Left lobe of liver (tissue), 2 donors: ENCODE measurements at regions not wholly inside any gene's neighbourhood (a gene's known extent, or its start where the extent isn't known, plus 50 kb on each side); places are given as distances from the start of the nearest gene placed in this dataset.
A peak's percentile ranks its signal among the peaks of the same experiment; 100 is the strongest.
"Not testable (repeated sequence)": the region's sequence is repeated elsewhere in the genome, so short reads cannot be mapped to it uniquely, and the experiment has no call there.

ENCODE experiments used
- ATAC-seq: fragments of 200-7000 bp; cut with Tn5 transposase; one replicate; pipeline ENCODE4 v1.9.1; 2020; ENCODE audit warnings: mild to moderate bottlenecking, moderate library complexity
- DNase-seq: peaks from one replicate; pipeline ENCODE4 v3.0.0-alpha.2; 2020; ENCODE audit warnings: low spot score
- donor health status: DM: no; HTN: no; CAD: no; lungs with moderate emphysema.
- donor health status: DM: no; HTN: yes; CAD: no.

DNA sequence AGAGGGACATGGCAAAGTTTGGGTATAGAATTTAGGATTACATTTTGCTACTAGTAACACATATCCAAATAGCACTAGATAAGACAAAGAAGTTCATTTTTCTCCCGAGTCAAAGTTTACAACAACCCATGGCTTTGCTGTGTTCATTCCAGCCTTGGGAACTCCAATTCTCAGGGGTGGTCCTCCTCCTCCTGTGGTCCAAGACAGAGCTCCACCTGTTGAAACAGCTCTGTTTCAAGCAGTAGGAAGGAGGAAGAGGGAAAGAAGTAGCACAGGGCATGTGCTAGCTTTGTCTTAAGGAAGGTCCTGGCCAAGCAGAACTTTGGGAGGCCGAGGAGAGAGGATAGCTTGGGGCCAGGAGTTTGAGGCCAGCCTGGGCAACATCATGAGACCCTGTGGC is 113.8 kb upstream of the SIX2 start:
- ATAC-seq (no peak), DNase-seq (no peak)

DNA sequence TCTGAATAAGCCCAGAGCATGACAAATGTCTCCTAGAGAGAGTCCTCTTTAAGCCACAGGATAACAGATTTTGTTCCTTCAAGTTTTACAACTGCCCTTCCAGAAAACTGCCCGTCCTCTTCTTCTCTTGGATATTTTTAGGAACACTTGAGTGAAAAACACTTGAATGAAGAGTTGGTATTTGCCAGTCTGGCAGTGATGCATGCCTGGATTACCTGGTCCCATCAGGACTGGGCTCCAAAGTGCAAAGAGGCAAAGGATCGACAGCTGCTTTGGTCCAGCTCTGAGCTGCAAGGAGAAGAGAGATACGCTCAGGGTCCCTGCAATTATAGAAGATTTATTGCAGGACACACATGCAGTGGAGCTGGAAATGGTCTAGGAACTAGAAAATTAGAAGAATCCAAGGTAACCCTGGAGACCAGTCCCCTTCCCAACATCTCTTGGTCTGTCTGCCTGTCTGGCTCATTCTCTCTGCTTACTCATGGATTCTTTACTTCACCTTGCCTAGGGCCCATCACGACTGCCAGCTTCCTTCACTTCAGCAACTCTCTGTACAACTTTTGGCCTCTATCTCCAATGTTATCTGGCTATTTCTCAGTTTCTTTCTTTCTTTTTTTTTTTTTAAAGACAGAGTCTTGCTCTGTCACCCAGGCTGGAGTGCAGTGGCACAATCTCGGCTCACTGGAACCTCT is 112.1 kb upstream of the SIX2 start:
- DNase-seq (no peak), ATAC-seq (no peak)

GRCh38 chr2:45120546-45120945 is 111.3 kb upstream of the SIX2 start:
- DNase-seq: no peak
- ATAC-seq: no peak

- no peak for ATAC-seq
- no peak for DNase-seq
These were observed 110.6 kb upstream of the SIX2 start for GRCh38 chr2:45119855-45120254.

- no peak for DNase-seq
- ATAC-seq: no peak
These were observed 109.8 kb upstream of the SIX2 start for GRCh38 chr2:45119038-45119437.

- no peak for ATAC-seq
These were observed 108.1 kb upstream of the SIX2 start for GRCh38 chr2:45117383-45117782.

DNA sequence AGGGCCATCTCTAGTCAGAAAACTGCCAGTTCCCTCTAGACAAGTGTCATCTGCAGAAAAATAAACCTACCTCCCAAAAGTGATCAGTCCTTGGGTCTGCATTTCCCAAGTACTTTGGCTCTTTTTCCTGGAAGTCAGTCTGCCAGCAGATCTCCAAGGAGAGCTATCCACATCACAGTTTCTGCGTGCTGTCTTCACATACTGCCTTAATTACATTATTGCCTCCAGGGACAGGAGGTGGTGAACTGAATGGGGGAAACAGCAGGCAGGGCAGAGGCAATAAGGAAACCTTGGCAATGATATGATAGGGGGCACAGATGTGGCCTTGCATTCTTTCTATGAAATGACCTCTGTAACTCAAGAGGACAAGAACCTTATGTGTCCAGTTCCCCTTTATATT is 105.9 kb upstream of the SIX2 start:
- ATAC-seq (no peak), DNase-seq (no peak)

More at GRCh38 chr2:45117383-45117782, 108.1 kb upstream of the SIX2 start:
- no peak for DNase-seq

DNA sequence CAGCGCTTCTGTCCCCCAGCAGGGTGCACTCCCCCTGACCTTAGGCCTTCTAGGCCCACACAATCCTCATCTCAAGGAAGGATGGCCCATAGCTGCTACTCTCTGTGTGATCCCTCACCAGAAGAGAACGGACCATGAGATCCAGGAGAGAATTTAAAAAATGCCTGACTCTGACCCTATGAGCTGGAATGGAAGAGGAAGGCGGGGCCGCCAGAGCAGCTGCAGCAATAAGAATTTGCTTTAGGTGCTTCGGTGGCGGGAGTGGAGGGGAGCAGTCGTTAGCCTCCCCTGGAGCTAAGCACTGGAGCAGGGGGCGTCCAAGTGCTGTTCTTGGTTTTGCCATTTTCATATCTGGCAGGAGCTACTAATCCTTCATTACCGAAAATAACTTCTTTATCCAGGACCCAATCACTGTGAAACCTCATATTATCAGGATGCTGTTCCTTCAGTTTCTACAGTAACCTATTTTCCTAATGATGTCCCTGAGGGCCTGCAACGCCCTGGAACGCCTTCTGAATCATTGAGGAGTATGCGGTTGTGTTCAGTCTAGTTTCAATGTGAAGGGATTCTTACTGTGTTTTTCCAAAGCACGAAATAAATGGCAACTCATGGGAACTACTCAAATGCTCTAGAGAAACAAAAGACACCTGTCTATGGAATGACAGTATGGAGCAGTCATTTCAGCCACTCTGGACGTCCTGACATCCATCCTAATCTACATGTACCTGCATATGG is 105.1 kb upstream of the SIX2 start:
- ATAC-seq: no peak
- no peak for DNase-seq

DNA sequence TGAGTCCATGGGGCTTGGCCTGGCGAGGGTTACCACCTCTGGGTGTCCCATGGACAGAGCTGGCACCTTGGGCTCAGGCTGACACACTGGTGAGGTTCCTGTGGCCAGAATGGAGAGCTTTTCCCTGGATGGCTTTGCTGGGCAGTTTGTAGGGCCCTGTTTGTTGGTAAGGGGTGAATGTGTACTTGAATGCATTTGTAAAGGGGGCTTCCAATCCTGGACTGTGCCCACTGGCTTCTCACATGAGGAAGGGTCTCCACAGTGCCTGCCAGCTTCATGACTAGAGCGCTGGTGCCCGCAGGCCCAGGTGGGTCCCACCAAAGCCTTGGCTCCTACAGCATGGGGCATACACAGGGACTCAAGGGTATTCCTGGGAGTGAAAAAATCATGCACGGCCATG is 103.5 kb upstream of the SIX2 start:
- DNase-seq (no peak), ATAC-seq (no peak)

- ATAC-seq (no peak), DNase-seq (no peak)
These were observed 95.9 kb upstream of the SIX2 start for GRCh38 chr2:45105050-45105582.

DNA sequence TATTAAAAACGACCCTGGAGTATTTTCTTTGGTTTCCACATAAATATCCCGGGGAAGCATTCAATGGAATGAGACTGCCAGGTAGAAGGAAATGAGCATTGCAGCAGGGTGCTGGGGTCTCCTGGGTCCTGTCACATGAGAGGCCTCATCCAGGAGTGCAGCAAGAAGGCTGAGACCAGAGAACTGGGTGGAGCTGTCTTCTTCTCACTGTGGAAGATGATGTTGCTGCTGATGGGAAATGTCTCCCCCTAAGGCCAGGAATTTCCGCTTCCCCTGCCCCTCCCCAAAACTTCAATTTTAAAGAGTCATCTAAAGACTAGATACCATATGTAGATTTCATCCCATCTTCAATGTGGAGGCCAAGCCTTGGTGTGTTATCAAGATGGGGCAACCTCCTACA is 95.2 kb upstream of the SIX2 start:
- DNase-seq (no peak), ATAC-seq (no peak)

DNA sequence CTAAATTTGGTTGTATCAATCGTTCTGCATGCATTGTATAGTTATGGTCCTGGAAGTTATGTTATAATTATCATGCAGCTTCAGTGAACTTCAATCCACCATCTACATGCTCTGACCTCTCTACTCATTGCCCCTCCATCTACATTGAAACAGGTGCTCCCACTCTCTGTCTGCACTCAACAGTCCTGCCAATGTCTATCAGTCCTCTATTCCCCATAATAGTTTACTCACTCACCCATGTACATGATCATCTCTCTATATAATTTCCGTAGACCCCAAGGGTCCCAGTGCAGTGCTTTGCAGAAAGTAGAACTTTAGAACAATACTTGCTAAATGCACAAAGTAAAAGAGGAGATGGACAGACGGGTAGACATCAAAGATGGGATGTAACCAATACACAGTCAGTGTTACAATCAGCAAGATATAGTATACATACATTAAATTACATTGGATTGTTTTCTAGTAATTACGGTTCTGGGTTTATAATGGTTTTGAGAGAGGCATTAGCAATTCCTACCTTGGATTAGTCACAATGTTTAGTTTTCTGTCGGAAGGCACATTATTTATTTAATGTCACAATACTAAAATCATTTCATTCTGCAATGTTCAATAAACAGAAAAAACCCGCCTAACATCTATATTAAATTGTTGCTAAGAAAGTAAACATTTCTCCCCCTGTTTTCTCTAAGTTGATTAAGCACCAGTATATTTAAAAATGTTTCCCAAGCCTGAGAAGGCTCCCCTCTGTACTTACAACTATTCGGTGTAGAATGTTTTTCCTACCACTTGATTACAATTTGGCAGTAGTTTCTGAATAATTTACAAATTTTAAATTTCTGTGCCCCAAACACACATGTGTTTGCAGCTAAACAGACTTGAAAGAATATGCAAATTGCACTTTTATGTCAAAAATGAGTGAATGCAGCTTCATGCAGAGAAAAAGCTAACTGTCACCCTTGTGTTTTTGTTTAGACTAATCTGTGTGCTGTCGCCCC is 94.4 kb upstream of the SIX2 start:
- DNase-seq: no peak

GRCh38 chr2:45102579-45103117 is 93.4 kb upstream of the SIX2 start:
- DNase-seq (no peak), ATAC-seq (peak; percentile 54)

More for the DNA sequence above, 94.4 kb upstream of the SIX2 start:
- no peak for ATAC-seq

GRCh38 chr2:45102141-45102540 is 92.9 kb upstream of the SIX2 start:
- no peak for ATAC-seq
- no peak for DNase-seq

DNA sequence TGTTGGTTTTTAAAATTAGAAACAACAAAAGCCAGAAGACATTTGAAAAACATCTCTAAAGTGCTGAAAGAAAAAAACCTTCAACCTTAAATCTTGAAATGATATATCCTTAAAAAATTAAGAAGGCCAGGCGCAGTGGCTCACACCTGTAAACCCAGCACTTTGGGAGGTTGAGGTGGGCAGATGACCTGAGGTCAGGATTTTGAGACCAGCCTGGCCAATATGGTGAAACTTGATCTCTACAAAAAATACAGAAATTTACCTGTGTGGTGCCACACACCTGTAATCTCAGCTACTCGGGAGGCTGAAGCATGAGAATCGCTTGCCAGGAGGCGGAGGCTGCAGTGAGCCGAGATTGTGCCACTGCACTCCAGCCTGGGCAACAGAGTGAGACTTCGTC is 87.7 kb upstream of the SIX2 start:
- ATAC-seq: no peak

GRCh38 chr2:45096038-45096437 is 86.8 kb upstream of the SIX2 start:
- ATAC-seq, DNase-seq: not testable (repeated sequence)

More for the DNA sequence above, 87.7 kb upstream of the SIX2 start:
- DNase-seq: no peak

GRCh38 chr2:45093663-45094062 is 84.4 kb upstream of the SIX2 start:
- no peak for DNase-seq
- no peak for ATAC-seq

- DNase-seq: no peak
- ATAC-seq: no peak
These were observed 83.9 kb upstream of the SIX2 start for GRCh38 chr2:45093181-45093580.

- no peak for ATAC-seq
- no peak for DNase-seq
These were observed 80.5 kb upstream of the SIX2 start for GRCh38 chr2:45089554-45090261.

DNA sequence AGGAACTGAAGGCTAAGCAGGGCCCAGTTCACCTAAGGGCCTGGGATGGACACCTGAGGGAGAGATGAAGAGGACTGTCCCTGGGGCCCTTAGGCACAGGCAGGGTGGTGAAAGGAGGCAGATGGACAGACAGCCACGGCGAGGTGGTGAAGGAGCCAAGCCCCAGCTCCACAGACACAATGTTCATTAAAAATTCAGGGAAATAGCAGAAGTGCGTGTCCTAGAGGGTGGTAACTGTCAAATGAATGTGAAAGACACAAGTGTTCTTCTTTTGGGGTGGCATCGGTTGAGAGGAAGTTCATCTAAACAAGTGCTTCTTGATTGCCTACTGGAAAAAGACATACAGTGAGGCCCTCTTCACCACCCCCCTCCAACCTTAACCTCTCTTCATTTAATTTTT is 76.2 kb upstream of the SIX2 start:
- ATAC-seq (no peak), DNase-seq (no peak)
